ENCODE measurements at regions not wholly inside any gene's neighbourhood (a gene's known extent, or its start where the extent isn't known, plus 50 kb on each side); places are given as distances from the start of the nearest gene placed in this dataset.

GRCh38 chr1:209517681-209518050 is 65.8 kb upstream of the CAMK1G start:
- TF ChIP-seq YY1 (IDR thresholded peaks at IDR 0.05; ENCODE audit: low read depth): no peak
- no peak for TF ChIP-seq EGR1 (IDR thresholded peaks at IDR 0.05)
- no peak for TF ChIP-seq CREB1 (IDR thresholded peaks at IDR 0.05; ENCODE audit: low read depth)
- no peak for TF ChIP-seq REST (IDR thresholded peaks at IDR 0.05; ENCODE audit: low read depth)

Data from Ishikawa (cell line).